ENCODE measurements at regions not wholly inside any gene's neighbourhood (a gene's known extent, or its start where the extent isn't known, plus 50 kb on each side); places are given as distances from the start of the nearest gene placed in this dataset.

- TF ChIP-seq CTCF (conservative IDR thresholded peaks at IDR 0.05; ENCODE audit: low read length) (no peak), EZH2phosphoT487 (IDR thresholded peaks at IDR 0.05; ENCODE audit: borderline replicate concordance, low read depth, low read length) (no peak)
Observed at GRCh38 chr5:124901081-124901480, 154.6 kb upstream of the ZNF608 start.
